Mesendoderm (in vitro differentiated cells): ENCODE measurements at regions not wholly inside any gene's neighbourhood (a gene's known extent, or its start where the extent isn't known, plus 50 kb on each side); places are given as distances from the start of the nearest gene placed in this dataset.

ENCODE experiments used
- DNase-seq: peaks from one replicate; pipeline ENCODE4 v3.0.0; 2013
- H2AK5ac ChIP-seq: 2 replicates; pipeline ENCODE4 v1.6.1; 2013; ENCODE audit warnings: low read length, inconsistent platforms
- H2BK120ac ChIP-seq: 2 replicates; pipeline ENCODE4 v1.6.1; 2013; ENCODE audit warnings: low read depth, mild to moderate bottlenecking, low read length, moderate library complexity, mixed read lengths
- H2BK15ac ChIP-seq: replicated peaks from 2 replicates; pipeline ENCODE4 v1.6.1; 2013; ENCODE audit warnings: low read depth, mild to moderate bottlenecking, moderate library complexity
- H2BK5ac ChIP-seq: 2 replicates; pipeline ENCODE4 v1.6.1; 2013; ENCODE audit warnings: low read length, inconsistent platforms
- H3K18ac ChIP-seq: 2 replicates; pipeline ENCODE4 v1.6.1; 2013; ENCODE audit warnings: mild to moderate bottlenecking, low read length, mixed read lengths
- H3K23ac ChIP-seq: one replicate; pipeline ENCODE4 v1.6.1; 2013; ENCODE audit warnings: low read length
- H3K27ac ChIP-seq: 2 replicates; pipeline ENCODE4 v1.5.1; 2013; ENCODE audit warnings: low read depth, mild to moderate bottlenecking, inconsistent platforms, low read length, moderate library complexity
- H3K27me3 ChIP-seq: 2 replicates; pipeline ENCODE4 v1.6.1; 2013; ENCODE audit warnings: low read length, control low read depth, mild to moderate bottlenecking, inconsistent platforms; ENCODE audit not compliant: insufficient read depth, poor library complexity
- H3K36me3 ChIP-seq: 2 replicates; pipeline ENCODE4 v1.6.1; 2013; ENCODE audit warnings: low read length, inconsistent platforms; ENCODE audit not compliant: control insufficient read depth, insufficient read depth
- H3K4ac ChIP-seq: one replicate; pipeline ENCODE4 v1.6.1; 2013; ENCODE audit warnings: low read depth, mild to moderate bottlenecking, low read length, moderate library complexity
- H3K4me1 ChIP-seq: 2 replicates; pipeline ENCODE4 v1.6.1; 2013; ENCODE audit warnings: low read depth, low read length, inconsistent platforms; ENCODE audit not compliant: control insufficient read depth
- H3K4me2 ChIP-seq: 2 replicates; pipeline ENCODE4 v1.6.1; 2013; ENCODE audit warnings: low read length
- H3K4me3 ChIP-seq: 2 replicates; pipeline ENCODE4 v1.5.1; 2013; ENCODE audit warnings: mild to moderate bottlenecking, low read length
- H3K56ac ChIP-seq: one replicate; pipeline ENCODE4 v1.6.1; 2013; ENCODE audit warnings: low read length
- H3K79me1 ChIP-seq: 2 replicates; pipeline ENCODE4 v1.6.1; 2013; ENCODE audit warnings: low read length, inconsistent platforms
- H3K79me2 ChIP-seq: 2 replicates; pipeline ENCODE4 v1.6.1; 2013; ENCODE audit warnings: mild to moderate bottlenecking, low read length; ENCODE audit not compliant: control insufficient read depth, insufficient read depth
- H3K9ac ChIP-seq: 2 replicates; pipeline ENCODE4 v1.6.1; 2013; ENCODE audit warnings: low read length, inconsistent platforms
- H4K5ac ChIP-seq: one replicate; pipeline ENCODE4 v1.6.1; 2013; ENCODE audit warnings: low read length
- H4K8ac ChIP-seq: one replicate; pipeline ENCODE4 v1.6.1; 2013; ENCODE audit warnings: low read depth, mild to moderate bottlenecking, control low read depth, low read length, moderate library complexity
- WGBS: extraction: QIAGEN DNeasy Blood & Tissue Kit; methylation state at CpG from one replicate; pipeline ENCODE4 v1.1.7; 2013; ENCODE audit warnings: low lambda C conversion rate, missing lambda C conversion rate; ENCODE audit not compliant: insufficient coverage; ENCODE audit errors: extremely low coverage; 5-methylcytosine and 5-hydroxymethylcytosine counted together

DNA sequence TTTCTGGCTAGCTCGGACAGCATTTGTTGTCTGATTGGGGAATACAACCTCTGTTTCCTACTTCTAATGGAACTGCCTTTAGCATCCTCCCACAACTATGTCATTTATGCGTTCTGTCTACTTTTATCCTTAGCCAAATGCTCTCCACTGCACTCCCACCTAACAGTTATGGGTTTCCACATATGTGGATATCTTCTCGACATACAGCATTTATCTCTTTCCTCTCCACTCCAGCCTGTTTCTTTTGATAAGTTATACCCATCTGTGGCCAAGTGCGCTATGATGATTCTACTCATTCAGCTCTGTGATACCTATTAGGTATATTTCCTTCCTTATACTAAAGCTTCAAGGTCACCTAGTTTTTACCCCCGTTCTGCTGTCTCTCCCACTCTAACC lies 122.2 kb upstream of the NAP1L1 start:
- no peak overlapping the region for H3K56ac ChIP-seq
- no peaks in the 10 kb centered on the region for H3K4me1 ChIP-seq
- H2AK5ac ChIP-seq: no peak overlapping the region
- no CpG with 5 or more reads among the region's 5 CpGs for WGBS
- H3K79me2 ChIP-seq: no peaks in the 10 kb centered on the region
- no peaks in the 10 kb centered on the region for H3K36me3 ChIP-seq
- no peak overlapping the region for H4K5ac ChIP-seq
- H3K4ac ChIP-seq: no peak overlapping the region
- no peak overlapping the region for H3K9ac ChIP-seq
- no peak overlapping the region for H2BK120ac ChIP-seq
- no peak overlapping the region for H3K4me2 ChIP-seq
- H3K27ac ChIP-seq: no peak overlapping the region
- H2BK5ac ChIP-seq: no peak overlapping the region
- H3K4me3 ChIP-seq: no peak overlapping the region
- DNase-seq: no peak
- no peaks in the 10 kb centered on the region for H3K27me3 ChIP-seq
- H2BK15ac ChIP-seq: no peak overlapping the region
- no peaks in the 10 kb centered on the region for H3K79me1 ChIP-seq
- H4K8ac ChIP-seq: no peak overlapping the region
- no peak overlapping the region for H3K18ac ChIP-seq
- no peak overlapping the region for H3K23ac ChIP-seq

DNA sequence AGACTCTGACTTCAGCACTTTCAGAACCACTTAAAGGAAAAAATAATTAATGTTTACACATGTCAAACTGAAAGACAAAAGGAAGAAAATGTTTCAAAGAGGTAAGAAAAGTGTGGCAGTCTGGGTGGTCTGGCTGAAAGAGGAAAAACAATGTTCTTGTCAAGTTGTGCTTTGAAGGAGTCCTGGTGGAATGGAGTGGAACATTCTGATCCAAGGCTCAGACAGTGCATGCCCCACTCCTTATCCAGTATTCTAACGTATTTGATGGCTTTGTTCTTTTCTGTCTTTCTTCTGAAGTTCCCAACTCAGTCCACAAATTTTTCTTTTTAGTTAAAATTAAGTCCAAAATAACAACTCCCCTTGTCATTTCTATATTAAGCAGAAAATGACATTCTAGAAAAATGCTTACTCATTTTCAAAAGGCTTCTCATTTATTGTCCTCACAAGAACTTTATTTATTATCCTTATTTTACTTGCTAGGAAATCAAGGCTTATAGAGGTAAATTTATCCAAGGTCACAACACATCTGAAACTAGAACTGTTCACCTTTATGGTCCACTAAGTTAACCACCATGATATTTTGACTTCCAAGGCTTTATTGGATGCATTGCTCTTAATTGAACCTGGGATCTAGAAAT lies 121.7 kb upstream of the NAP1L1 start:
- H4K5ac ChIP-seq: no peak overlapping the region
- no peak overlapping the region for H3K9ac ChIP-seq
- no peaks in the 10 kb centered on the region for H3K36me3 ChIP-seq
- H3K27ac ChIP-seq: no peak overlapping the region
- no peak overlapping the region for H3K18ac ChIP-seq
- H3K79me2 ChIP-seq: no peaks in the 10 kb centered on the region
- WGBS: no CpG with 5 or more reads among the region's 1 CpG
- no peak overlapping the region for H2BK120ac ChIP-seq
- no peak overlapping the region for H3K56ac ChIP-seq
- H3K4me3 ChIP-seq: no peak overlapping the region
- H3K4ac ChIP-seq: no peak overlapping the region
- no peak overlapping the region for H2BK15ac ChIP-seq
- H3K4me1 ChIP-seq: no peaks in the 10 kb centered on the region
- DNase-seq: no peak
- no peak overlapping the region for H3K23ac ChIP-seq
- no peaks in the 10 kb centered on the region for H3K79me1 ChIP-seq
- H3K4me2 ChIP-seq: no peak overlapping the region
- no peak overlapping the region for H2BK5ac ChIP-seq
- no peak overlapping the region for H2AK5ac ChIP-seq
- no peak overlapping the region for H4K8ac ChIP-seq
- H3K27me3 ChIP-seq: no peaks in the 10 kb centered on the region

DNA sequence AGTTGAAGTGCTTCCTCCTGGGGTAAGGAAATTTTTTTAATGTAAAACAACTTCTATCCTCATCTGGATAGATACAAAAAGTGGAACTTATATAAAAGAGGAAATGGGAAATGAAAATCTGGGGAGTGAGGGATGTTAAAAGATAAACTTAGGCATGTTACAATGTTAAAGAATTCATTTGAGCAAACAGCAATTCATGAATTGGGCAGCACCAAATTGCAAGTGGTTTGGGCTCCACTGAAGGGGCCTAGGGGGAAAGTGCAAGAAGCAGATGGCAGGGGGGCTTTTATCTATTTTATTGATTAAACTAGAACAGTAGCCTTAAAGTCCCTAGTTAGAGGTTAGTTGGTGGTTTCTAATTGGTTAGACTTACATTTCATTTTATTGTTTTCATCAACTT lies 118.1 kb upstream of the NAP1L1 start:
- Histone ChIP-seq H3K36me3 (no peaks in the 10 kb centered on the region), H3K18ac (no peak overlapping the region), H4K5ac (no peak overlapping the region), H2BK15ac (no peak overlapping the region), H3K9ac (no peak overlapping the region), H4K8ac (no peak overlapping the region), H2BK120ac (no peak overlapping the region), H3K79me1 (no peaks in the 10 kb centered on the region), H3K23ac (no peak overlapping the region), H2BK5ac (no peak overlapping the region), H3K4me2 (no peak overlapping the region), H3K56ac (no peak overlapping the region), H3K4me1 (no peaks in the 10 kb centered on the region), H3K4ac (no peak overlapping the region), H3K27ac (no peak overlapping the region), H3K79me2 (no peaks in the 10 kb centered on the region), H3K4me3 (no peak overlapping the region), H3K27me3 (no peaks in the 10 kb centered on the region), H2AK5ac (no peak overlapping the region)
- no peak for DNase-seq

DNA sequence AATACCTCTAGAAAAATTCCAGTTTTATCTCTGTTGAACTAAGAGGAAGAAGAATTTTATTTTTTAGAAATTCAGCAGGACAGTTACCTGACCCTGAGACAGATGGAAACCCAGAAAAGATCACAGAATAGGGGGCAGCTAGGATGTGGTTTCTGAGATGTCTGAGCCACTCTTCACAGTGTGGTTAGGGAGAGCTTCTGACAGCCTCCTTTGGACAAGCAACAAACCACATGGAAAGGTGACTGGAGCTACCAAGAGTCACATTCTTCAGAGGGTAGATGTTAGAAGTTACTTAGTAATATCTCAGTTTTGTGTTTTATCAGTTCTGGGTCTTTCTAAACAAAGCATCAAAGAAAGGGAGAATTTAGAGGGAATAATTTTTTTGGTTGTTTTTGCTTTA lies 117.3 kb upstream of the NAP1L1 start:
- Histone ChIP-seq H4K5ac (no peak overlapping the region), H3K36me3 (no peaks in the 10 kb centered on the region), H3K4me3 (no peak overlapping the region), H3K9ac (no peak overlapping the region), H3K27ac (no peak overlapping the region), H3K27me3 (no peaks in the 10 kb centered on the region), H3K79me2 (no peaks in the 10 kb centered on the region), H3K4me2 (no peak overlapping the region), H3K23ac (no peak overlapping the region), H3K79me1 (no peaks in the 10 kb centered on the region), H2BK120ac (no peak overlapping the region), H2BK15ac (no peak overlapping the region), H2AK5ac (no peak overlapping the region), H3K18ac (no peak overlapping the region), H3K4ac (no peak overlapping the region), H2BK5ac (no peak overlapping the region), H4K8ac (no peak overlapping the region), H3K56ac (no peak overlapping the region), H3K4me1 (no peaks in the 10 kb centered on the region)
- DNase-seq: no peak

DNA sequence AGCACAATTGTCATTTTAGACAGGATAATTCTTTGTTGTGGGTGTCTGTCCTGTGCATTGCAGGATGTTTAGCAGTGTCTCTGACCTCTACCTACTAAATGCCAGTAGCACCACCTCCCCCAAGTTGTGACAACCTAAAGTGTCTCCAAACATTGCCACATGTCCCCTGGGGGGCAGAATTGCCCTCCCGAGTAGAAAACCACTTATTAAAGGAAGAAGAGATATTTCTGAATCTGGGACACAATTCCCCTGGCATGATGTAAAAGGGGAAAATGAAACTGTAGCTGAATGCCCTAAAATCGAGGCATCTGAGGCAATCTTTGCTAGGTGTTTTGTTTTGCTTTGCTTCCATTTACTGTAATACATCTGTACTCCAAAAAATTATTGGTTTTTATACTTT lies 116.8 kb upstream of the NAP1L1 start:
- H4K8ac ChIP-seq: no peak overlapping the region
- H2BK15ac ChIP-seq: no peak overlapping the region
- no peaks in the 10 kb centered on the region for H3K79me2 ChIP-seq
- H2BK5ac ChIP-seq: no peak overlapping the region
- H2BK120ac ChIP-seq: no peak overlapping the region
- no peak overlapping the region for H3K27ac ChIP-seq
- H3K56ac ChIP-seq: no peak overlapping the region
- no peak overlapping the region for H3K9ac ChIP-seq
- no peak overlapping the region for H3K18ac ChIP-seq
- no peaks in the 10 kb centered on the region for H3K36me3 ChIP-seq
- no peak for DNase-seq
- no peaks in the 10 kb centered on the region for H3K27me3 ChIP-seq
- no peak overlapping the region for H3K4me3 ChIP-seq
- no CpG with 5 or more reads among the region's 2 CpGs for WGBS
- no peak overlapping the region for H3K4me2 ChIP-seq
- no peaks in the 10 kb centered on the region for H3K4me1 ChIP-seq
- H3K4ac ChIP-seq: no peak overlapping the region
- no peak overlapping the region for H2AK5ac ChIP-seq
- no peaks in the 10 kb centered on the region for H3K79me1 ChIP-seq
- H3K23ac ChIP-seq: no peak overlapping the region
- no peak overlapping the region for H4K5ac ChIP-seq

DNA sequence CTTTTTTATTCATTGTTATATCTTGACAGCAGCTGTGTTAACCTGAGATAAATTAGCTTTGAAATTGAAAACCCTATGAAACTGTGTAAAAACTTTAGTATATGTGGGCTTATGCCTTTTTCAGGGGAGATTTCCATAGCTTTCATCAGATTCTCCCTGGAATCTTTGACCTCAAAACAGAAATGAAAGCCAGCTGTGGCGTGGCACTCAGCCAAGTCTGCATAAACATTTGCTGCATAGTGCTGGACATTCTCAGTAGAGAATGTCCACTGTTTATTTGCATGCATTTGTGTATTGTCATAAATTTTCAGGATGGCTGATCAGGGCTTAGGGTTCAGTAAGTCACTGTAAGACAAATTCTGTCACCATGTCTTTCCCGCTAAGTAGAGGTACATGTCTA lies 115.3 kb upstream of the NAP1L1 start:
- no peaks in the 10 kb centered on the region for H3K36me3 ChIP-seq
- no peak for DNase-seq
- H3K18ac ChIP-seq: no peak overlapping the region
- H3K9ac ChIP-seq: no peak overlapping the region
- no peak overlapping the region for H2BK120ac ChIP-seq
- H3K79me2 ChIP-seq: no peaks in the 10 kb centered on the region
- no peak overlapping the region for H4K8ac ChIP-seq
- no peak overlapping the region for H2BK5ac ChIP-seq
- no peaks in the 10 kb centered on the region for H3K4me1 ChIP-seq
- H4K5ac ChIP-seq: no peak overlapping the region
- no peak overlapping the region for H3K23ac ChIP-seq
- H2AK5ac ChIP-seq: no peak overlapping the region
- no peak overlapping the region for H3K4me2 ChIP-seq
- no peak overlapping the region for H2BK15ac ChIP-seq
- no peak overlapping the region for H3K4me3 ChIP-seq
- WGBS: no CpG with 5 or more reads among the region's 2 CpGs
- no peaks in the 10 kb centered on the region for H3K27me3 ChIP-seq
- H3K79me1 ChIP-seq: no peaks in the 10 kb centered on the region
- no peak overlapping the region for H3K56ac ChIP-seq
- no peak overlapping the region for H3K4ac ChIP-seq
- H3K27ac ChIP-seq: no peak overlapping the region
